ENCODE measurements at regions not wholly inside any gene's neighbourhood (a gene's known extent, or its start where the extent isn't known, plus 50 kb on each side); places are given as distances from the start of the nearest gene placed in this dataset.

DNA sequence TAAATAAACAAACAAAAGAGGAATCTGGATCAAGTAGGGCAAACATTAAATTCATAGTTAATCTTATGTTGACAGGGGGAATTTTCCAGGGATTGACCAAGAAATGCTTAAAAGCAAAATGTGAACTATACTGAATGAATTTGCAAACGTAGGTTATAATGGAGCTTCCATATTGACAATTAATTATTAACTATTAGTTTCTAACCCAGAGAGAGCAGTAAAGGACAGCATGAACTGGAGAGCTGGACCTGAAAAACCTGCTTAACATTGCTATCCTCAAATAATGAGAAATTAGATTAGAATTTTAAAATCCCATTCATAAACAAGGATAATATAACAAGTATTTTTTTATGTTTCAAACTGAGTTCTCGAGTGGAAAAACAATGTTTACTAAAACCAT, 1089.6 kb downstream of the DNAJB9 start:
- TF ChIP-seq, protein P1, sequence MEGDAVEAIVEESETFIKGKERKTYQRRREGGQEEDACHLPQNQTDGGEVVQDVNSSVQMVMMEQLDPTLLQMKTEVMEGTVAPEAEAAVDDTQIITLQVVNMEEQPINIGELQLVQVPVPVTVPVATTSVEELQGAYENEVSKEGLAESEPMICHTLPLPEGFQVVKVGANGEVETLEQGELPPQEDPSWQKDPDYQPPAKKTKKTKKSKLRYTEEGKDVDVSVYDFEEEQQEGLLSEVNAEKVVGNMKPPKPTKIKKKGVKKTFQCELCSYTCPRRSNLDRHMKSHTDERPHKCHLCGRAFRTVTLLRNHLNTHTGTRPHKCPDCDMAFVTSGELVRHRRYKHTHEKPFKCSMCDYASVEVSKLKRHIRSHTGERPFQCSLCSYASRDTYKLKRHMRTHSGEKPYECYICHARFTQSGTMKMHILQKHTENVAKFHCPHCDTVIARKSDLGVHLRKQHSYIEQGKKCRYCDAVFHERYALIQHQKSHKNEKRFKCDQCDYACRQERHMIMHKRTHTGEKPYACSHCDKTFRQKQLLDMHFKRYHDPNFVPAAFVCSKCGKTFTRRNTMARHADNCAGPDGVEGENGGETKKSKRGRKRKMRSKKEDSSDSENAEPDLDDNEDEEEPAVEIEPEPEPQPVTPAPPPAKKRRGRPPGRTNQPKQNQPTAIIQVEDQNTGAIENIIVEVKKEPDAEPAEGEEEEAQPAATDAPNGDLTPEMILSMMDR (IDR thresholded peaks at IDR 0.05), result no peak
- no peak for TF ChIP-seq POLR2A (IDR thresholded peaks at IDR 0.05)

All from thyroid gland (tissue), 4 donors.